Osteocyte (in vitro differentiated cells): ENCODE measurements at regions not wholly inside any gene's neighbourhood (a gene's known extent, or its start where the extent isn't known, plus 50 kb on each side); places are given as distances from the start of the nearest gene placed in this dataset.

Experiments used
- DNase-seq: peaks from one replicate; pipeline ENCODE4 v3.0.0; 2021; ENCODE audit warnings: mixed read lengths; ENCODE audit not compliant: unreplicated experiment; ENCODE audit errors: extremely low spot score
- H3K27ac Mint-ChIP-seq: one replicate; pipeline ENCODE4 v1.8.0; 2021; ENCODE audit warnings: mild to moderate bottlenecking, mixed read lengths; ENCODE audit not compliant: unreplicated experiment
- H3K27me3 Mint-ChIP-seq: one replicate; pipeline ENCODE4 v1.8.0; 2021; ENCODE audit warnings: mixed read lengths; ENCODE audit not compliant: unreplicated experiment
- H3K36me3 Mint-ChIP-seq: one replicate; pipeline ENCODE4 v1.8.0; 2021; ENCODE audit warnings: mixed read lengths; ENCODE audit not compliant: unreplicated experiment
- H3K4me1 Mint-ChIP-seq: one replicate; pipeline ENCODE4 v1.8.0; 2021; ENCODE audit warnings: mixed read lengths; ENCODE audit not compliant: unreplicated experiment
- H3K4me3 Mint-ChIP-seq: one replicate; pipeline ENCODE4 v1.8.0; 2021; ENCODE audit warnings: mild to moderate bottlenecking, moderate library complexity, mixed read lengths; ENCODE audit not compliant: unreplicated experiment
- H3K9me3 Mint-ChIP-seq: one replicate; pipeline ENCODE4 v1.8.0; 2021; ENCODE audit warnings: mixed read lengths; ENCODE audit not compliant: unreplicated experiment
- TF ChIP-seq, protein P1 (sequence below): fragments of 200-600 bp; sonication (generic); IDR thresholded peaks from 2 replicates; pipeline ENCODE4 v1.5.0; 2021; ENCODE audit warnings: antibody characterized with exemption, mild to moderate bottlenecking, moderate library complexity

DNA sequence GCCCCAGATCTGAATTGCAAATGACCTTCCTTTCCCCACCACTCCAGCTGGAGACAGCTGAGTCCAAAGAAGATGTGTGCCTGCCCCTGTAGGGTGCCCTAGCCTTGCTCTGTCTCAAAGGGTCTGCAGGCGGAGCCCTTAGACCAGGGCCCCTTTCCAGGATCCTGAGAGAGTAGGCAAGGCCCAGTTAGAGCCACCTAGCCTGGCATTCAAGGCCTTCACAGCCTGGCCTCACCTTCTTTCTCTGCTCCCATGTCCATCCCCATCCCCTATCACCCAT, 66.6 kb upstream of the LHX1 start:
- Mint-ChIP-seq H3K36me3 (no peaks in the 10 kb centered on the region), H3K27me3 (peaks cover 36% of the 10 kb centered on the region), H3K9me3 (no peaks in the 10 kb centered on the region), H3K4me1 (no peaks in the 10 kb centered on the region), H3K4me3 (no peak overlapping the region), H3K27ac (no peak overlapping the region)
- DNase-seq, result no peak
- TF ChIP-seq, protein P1, sequence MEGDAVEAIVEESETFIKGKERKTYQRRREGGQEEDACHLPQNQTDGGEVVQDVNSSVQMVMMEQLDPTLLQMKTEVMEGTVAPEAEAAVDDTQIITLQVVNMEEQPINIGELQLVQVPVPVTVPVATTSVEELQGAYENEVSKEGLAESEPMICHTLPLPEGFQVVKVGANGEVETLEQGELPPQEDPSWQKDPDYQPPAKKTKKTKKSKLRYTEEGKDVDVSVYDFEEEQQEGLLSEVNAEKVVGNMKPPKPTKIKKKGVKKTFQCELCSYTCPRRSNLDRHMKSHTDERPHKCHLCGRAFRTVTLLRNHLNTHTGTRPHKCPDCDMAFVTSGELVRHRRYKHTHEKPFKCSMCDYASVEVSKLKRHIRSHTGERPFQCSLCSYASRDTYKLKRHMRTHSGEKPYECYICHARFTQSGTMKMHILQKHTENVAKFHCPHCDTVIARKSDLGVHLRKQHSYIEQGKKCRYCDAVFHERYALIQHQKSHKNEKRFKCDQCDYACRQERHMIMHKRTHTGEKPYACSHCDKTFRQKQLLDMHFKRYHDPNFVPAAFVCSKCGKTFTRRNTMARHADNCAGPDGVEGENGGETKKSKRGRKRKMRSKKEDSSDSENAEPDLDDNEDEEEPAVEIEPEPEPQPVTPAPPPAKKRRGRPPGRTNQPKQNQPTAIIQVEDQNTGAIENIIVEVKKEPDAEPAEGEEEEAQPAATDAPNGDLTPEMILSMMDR, result no peak

DNA sequence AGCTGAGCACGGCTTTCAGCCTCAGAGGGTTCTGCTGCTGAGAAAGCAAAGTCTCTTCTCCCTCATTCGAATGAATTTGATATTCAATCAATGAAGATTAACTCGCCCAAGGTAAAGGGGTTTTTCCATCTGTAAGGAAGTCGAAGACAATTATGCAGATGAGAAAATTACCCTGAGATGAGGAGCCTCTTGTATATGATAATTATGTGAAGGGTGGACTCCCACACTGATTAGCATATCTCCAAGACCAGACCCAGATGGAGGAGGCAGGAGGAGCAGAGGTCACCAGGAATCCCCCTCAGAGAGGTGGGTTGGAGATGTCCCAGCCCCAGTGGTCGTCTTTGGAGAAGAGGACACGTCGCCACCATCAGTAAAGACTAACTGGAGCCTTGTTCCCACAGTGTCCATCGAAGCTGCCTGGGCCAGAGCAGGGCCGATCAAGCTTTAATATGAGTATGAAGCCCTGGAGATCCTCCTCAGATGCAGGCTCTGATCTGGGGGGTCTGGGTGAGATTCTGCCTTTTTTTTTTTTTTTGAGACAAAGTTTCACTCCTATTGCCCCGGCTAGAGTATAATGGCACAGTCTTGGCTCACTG, 61.5 kb upstream of the LHX1 start:
- H3K27ac Mint-ChIP-seq, result no peak overlapping the region
- peaks cover 34% of the 10 kb centered on the region for H3K27me3 Mint-ChIP-seq
- peaks cover 1% of the 10 kb centered on the region for H3K9me3 Mint-ChIP-seq
- H3K4me1 Mint-ChIP-seq, result no peaks in the 10 kb centered on the region
- H3K36me3 Mint-ChIP-seq, result no peaks in the 10 kb centered on the region
- TF ChIP-seq, protein P1, result no peak
- no peak overlapping the region for H3K4me3 Mint-ChIP-seq
- no peak for DNase-seq

DNA sequence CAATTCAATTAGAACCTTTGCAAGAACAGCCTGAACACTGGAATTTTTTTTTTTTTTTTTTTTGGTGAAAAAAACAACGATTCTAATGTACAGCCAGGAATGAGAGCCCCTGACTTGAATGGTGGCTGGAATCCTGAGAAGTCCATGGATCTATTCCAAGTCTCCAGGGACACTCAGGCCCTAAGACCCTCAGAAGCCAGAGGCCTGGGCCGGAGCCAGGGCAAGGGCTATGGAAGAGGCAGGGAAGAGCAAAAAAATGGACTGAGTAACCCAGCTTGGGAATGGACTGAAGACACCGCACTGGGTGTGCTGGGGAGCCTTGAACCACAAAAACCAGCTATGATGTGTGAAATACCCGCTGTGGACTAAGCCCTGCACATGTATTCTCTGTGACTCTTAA, 60.3 kb upstream of the LHX1 start:
- no peak for DNase-seq
- H3K9me3 Mint-ChIP-seq, result peaks cover 8% of the 10 kb centered on the region
- H3K36me3 Mint-ChIP-seq, result no peaks in the 10 kb centered on the region
- H3K4me1 Mint-ChIP-seq, result no peaks in the 10 kb centered on the region
- TF ChIP-seq, protein P1, result no peak
- H3K27me3 Mint-ChIP-seq, result peaks cover 41% of the 10 kb centered on the region
- H3K4me3 Mint-ChIP-seq, result no peak overlapping the region
- no peak overlapping the region for H3K27ac Mint-ChIP-seq

DNA sequence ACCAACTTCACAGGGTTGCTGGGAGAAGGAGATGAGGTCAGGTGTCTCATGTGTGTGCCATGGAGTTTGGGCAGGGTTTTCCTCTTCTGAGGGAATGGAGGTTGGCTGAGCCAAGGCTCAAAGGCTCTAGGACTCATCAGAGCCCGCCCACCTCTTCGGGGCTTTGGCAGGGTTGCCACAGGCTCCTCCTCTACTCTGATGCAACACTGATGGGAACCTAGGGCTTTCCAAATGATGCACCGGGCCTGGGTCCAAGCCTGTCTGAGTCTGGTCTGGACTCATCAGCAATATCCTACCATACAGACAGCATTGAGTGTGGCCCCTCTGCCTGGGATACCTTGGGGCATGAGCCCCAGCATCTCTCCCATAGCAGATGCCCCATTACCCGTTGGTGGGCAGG, 59.5 kb upstream of the LHX1 start:
- no peak overlapping the region for H3K4me3 Mint-ChIP-seq
- H3K36me3 Mint-ChIP-seq, result no peaks in the 10 kb centered on the region
- no peak for DNase-seq

DNA sequence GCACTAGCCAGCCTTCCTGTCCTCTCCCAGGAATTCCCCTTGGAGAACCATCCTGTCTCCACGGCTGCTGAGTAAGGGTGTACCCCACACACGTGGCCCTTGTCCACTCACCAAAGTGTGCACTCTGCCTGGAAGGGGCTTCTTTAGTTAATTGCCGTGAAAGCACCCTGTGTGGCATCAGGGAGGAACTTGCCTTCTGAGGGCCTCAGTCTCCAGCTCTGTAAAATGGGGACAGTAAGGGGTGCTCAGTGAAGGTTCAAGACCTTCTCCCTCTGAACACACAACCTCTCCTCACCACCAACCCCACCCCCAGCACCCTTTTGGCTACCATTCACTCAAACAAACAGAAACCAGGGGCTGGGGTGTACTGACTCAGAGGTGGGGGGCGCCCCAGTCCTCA, 59.1 kb upstream of the LHX1 start:
- TF ChIP-seq, protein P1, result no peak
- peaks cover 43% of the 10 kb centered on the region for H3K27me3 Mint-ChIP-seq
- peaks cover 8% of the 10 kb centered on the region for H3K9me3 Mint-ChIP-seq
- H3K36me3 Mint-ChIP-seq, result no peaks in the 10 kb centered on the region
- H3K4me1 Mint-ChIP-seq, result no peaks in the 10 kb centered on the region
- no peak for DNase-seq
- H3K4me3 Mint-ChIP-seq, result no peak overlapping the region
- no peak overlapping the region for H3K27ac Mint-ChIP-seq

More for the DNA sequence above, 59.5 kb upstream of the LHX1 start:
- TF ChIP-seq, protein P1, result no peak
- Mint-ChIP-seq H3K27me3 (peaks cover 43% of the 10 kb centered on the region), H3K4me1 (no peaks in the 10 kb centered on the region), H3K9me3 (peaks cover 8% of the 10 kb centered on the region), H3K27ac (no peak overlapping the region)
